ENCODE measurements at regions not wholly inside any gene's neighbourhood (a gene's known extent, or its start where the extent isn't known, plus 50 kb on each side); places are given as distances from the start of the nearest gene placed in this dataset.

GRCh38 chr22:49247194-49247924 lies 580.3 kb downstream of the BRD1 start:
- TF ChIP-seq, protein P1, sequence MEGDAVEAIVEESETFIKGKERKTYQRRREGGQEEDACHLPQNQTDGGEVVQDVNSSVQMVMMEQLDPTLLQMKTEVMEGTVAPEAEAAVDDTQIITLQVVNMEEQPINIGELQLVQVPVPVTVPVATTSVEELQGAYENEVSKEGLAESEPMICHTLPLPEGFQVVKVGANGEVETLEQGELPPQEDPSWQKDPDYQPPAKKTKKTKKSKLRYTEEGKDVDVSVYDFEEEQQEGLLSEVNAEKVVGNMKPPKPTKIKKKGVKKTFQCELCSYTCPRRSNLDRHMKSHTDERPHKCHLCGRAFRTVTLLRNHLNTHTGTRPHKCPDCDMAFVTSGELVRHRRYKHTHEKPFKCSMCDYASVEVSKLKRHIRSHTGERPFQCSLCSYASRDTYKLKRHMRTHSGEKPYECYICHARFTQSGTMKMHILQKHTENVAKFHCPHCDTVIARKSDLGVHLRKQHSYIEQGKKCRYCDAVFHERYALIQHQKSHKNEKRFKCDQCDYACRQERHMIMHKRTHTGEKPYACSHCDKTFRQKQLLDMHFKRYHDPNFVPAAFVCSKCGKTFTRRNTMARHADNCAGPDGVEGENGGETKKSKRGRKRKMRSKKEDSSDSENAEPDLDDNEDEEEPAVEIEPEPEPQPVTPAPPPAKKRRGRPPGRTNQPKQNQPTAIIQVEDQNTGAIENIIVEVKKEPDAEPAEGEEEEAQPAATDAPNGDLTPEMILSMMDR (IDR thresholded peaks at IDR 0.05; ENCODE audit: insufficient read depth, low read depth, low read length): no peak
- Histone ChIP-seq H3K27me3 (ENCODE audit: control insufficient read depth, insufficient read depth, low read length) (no peaks in the 10 kb centered on the region), H3K36me3 (ENCODE audit: control insufficient read depth, insufficient read depth, low read length) (no peaks in the 10 kb centered on the region), H3K4me3 (ENCODE audit: low read depth, low read length) (no peak overlapping the region)
- ChIA-PET CTCF (no interaction called here), POLR2A (no interaction called here)
- DNase-seq (ENCODE audit: low read depth): no peak

DNA sequence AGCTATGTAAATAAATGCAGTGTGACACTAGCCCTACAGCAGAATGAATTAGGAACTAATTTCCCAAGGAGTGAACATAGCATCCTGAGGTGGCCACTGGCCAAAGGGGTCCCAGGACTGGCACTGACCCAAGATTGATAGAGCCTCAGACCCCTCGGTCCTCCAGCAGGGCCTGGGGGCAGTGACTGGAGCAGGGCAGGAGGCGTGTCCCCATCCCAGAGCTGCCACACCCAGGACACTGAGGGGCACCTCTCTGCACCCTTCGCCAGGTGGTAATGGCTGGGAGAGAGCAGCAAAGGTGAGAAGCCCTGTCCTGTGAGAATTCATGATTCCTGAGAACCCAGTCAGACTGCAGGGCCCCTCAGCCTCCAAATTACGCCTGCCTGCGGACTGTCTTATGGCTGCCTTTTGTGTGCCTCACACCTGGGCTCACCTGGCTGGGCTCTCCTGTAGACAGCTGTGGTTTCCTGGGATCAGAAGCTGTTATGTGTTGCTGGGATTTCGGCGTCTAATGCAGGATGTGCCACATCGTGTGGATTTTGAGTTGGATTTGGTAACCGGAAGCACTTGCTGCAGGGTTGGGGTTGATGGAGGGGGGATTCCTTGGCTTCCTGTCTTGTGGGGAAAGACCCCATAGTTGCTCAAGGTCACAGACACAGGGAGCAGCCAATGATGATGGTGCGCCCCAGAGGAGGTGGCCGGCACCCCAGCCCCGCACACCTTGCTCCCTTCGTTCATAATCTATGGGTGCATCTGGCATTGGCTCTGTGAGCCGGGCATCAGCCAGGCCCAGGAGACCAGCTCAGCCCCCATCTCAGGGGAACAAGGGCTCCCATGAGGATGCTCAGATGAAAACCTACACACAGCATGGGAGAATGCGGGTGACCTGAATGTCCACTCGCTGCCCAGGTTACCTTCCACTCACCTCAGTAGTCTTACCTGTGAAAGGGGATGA lies 582.9 kb downstream of the BRD1 start:
- H3K4me3 ChIP-seq (ENCODE audit: low read depth, low read length): no peak overlapping the region
- CTCF ChIA-PET: no interaction called here
- POLR2A ChIA-PET: no interaction called here
- no peaks in the 10 kb centered on the region for H3K27me3 ChIP-seq (ENCODE audit: control insufficient read depth, insufficient read depth, low read length)
- TF ChIP-seq, protein P1 (IDR thresholded peaks at IDR 0.05; ENCODE audit: insufficient read depth, low read depth, low read length): no peak
- no peaks in the 10 kb centered on the region for H3K36me3 ChIP-seq (ENCODE audit: control insufficient read depth, insufficient read depth, low read length)
- DNase-seq (ENCODE audit: low read depth): no peak

DNA sequence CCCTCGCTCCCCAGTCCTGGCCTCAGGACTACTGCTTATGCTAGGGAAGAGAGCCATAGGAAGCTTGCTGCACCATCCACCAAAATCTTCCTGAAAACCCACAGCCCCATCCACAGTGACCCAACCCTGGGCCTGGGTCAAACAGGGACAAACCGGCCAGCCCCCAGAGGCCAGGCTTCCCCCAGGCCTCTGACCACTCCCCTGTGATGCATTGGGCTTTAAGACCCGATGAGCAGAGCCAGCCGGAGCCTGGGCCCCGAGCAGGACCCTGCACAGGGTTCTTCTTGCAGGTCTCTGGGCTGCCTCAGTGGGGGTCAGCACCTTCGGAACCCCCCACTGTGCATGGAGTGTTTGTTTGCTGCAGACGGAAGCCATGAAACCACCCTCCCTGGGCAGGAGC lies 583.7 kb downstream of the BRD1 start:
- no peak for DNase-seq (ENCODE audit: low read depth)
- ChIA-PET POLR2A (no interaction called here), CTCF (no interaction called here)
- TF ChIP-seq, protein P1 (IDR thresholded peaks at IDR 0.05; ENCODE audit: insufficient read depth, low read depth, low read length): no peak
- H3K27me3 ChIP-seq (ENCODE audit: control insufficient read depth, insufficient read depth, low read length): no peaks in the 10 kb centered on the region
- H3K36me3 ChIP-seq (ENCODE audit: control insufficient read depth, insufficient read depth, low read length): no peaks in the 10 kb centered on the region
- no peak overlapping the region for H3K4me3 ChIP-seq (ENCODE audit: low read depth, low read length)

DNA sequence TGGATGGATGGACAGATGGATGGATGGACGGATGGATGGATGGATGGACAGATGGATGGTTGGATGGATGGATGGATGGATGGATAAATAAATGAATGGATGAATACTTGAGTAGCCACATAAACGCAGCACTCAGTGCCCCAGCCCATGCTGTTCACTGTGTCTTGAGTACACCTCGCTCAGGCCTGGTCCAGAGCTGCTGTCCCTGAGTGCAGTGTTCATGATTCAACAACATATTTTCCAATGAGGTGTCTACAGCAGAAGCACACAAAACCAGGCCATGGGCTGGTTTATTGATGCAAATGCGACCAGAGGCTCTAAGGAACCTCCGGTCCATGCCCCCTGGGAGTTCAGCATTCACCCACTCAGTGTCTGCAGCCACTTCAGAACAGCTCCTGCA lies 584.3 kb downstream of the BRD1 start:
- TF ChIP-seq, protein P1 (IDR thresholded peaks at IDR 0.05; ENCODE audit: insufficient read depth, low read depth, low read length): no peak
- DNase-seq (ENCODE audit: low read depth): no peak
- ChIA-PET CTCF (no interaction called here), POLR2A (no interaction called here)
- no peak overlapping the region for H3K4me3 ChIP-seq (ENCODE audit: low read depth, low read length)
- H3K27me3 ChIP-seq (ENCODE audit: control insufficient read depth, insufficient read depth, low read length): no peaks in the 10 kb centered on the region
- no peaks in the 10 kb centered on the region for H3K36me3 ChIP-seq (ENCODE audit: control insufficient read depth, insufficient read depth, low read length)

DNA sequence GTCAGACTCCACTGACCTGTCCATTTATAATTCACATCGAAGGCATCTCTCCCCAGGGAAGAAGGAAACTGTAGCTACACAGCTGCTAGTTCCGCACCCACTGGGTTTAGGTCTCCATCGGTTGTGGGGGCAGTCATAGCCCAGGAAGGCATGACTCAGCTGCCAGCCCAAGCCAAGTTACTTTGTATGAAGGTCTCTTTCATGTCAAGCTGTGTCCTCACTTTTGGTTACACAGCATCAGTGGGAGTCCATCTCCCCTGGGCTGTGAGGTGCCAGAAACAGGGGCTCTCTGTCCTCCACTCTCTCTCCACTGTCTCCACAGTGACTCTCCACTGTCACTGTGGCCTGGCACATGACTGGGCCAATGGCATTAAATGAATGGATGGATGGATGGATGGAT lies 585.2 kb downstream of the BRD1 start:
- POLR2A ChIA-PET: no interaction called here
- no peaks in the 10 kb centered on the region for H3K27me3 ChIP-seq (ENCODE audit: control insufficient read depth, insufficient read depth, low read length)
- TF ChIP-seq, protein P1 (IDR thresholded peaks at IDR 0.05; ENCODE audit: insufficient read depth, low read depth, low read length): no peak
- no peak overlapping the region for H3K4me3 ChIP-seq (ENCODE audit: low read depth, low read length)
- CTCF ChIA-PET: no interaction called here
- no peaks in the 10 kb centered on the region for H3K36me3 ChIP-seq (ENCODE audit: control insufficient read depth, insufficient read depth, low read length)
- DNase-seq (ENCODE audit: low read depth): no peak

Measured in BJ (cell line).